ENCODE measurements at regions not wholly inside any gene's neighbourhood (a gene's known extent, or its start where the extent isn't known, plus 50 kb on each side); places are given as distances from the start of the nearest gene placed in this dataset.

DNA sequence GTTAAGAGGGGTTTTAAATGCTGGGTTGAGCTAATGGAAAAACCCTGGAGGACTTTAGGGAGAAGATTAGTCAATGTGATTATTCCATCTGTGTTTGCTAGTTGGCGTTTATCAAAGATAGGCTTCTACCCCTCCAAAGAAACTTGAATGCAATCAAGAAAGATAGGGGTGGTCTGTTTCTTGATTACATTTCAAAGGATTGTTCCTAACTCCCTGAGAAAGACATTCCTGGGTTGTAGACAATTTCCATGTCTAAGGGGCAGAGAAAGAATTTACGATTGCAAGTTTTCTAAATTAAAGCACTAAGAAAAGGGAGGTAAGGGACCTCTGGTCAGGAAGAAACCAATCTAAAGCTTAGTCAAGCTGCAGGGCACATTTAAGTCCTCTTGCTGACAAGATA lies 2268.7 kb downstream of the LRRC4C start:
- H3K36me3 Mint-ChIP-seq (ENCODE audit: low read depth), result no peaks in the 10 kb centered on the region

GRCh38 chr11:39177678-39178077 lies 2281.8 kb downstream of the LRRC4C start:
- H3K9me3 Mint-ChIP-seq (ENCODE audit: low read depth), result no peaks in the 10 kb centered on the region
- no peak overlapping the region for H3K4me3 Mint-ChIP-seq (ENCODE audit: unreplicated experiment)
- no peaks in the 10 kb centered on the region for H3K4me1 Mint-ChIP-seq (ENCODE audit: low read depth)
- H3K27me3 Mint-ChIP-seq (ENCODE audit: low read depth), result peaks cover 10% of the 10 kb centered on the region
- TF ChIP-seq CTCF (IDR thresholded peaks at IDR 0.05), result no peak
- DNase-seq (ENCODE audit: low spot score), result no peak
- no peaks in the 10 kb centered on the region for H3K36me3 Mint-ChIP-seq (ENCODE audit: low read depth)
- no peak overlapping the region for H3K27ac Mint-ChIP-seq (ENCODE audit: unreplicated experiment)

More for the DNA sequence above, 2268.7 kb downstream of the LRRC4C start:
- Mint-ChIP-seq H3K9me3 (ENCODE audit: low read depth) (peaks cover 4% of the 10 kb centered on the region), H3K27ac (ENCODE audit: unreplicated experiment) (no peak overlapping the region), H3K4me3 (ENCODE audit: unreplicated experiment) (no peak overlapping the region), H3K4me1 (ENCODE audit: low read depth) (no peaks in the 10 kb centered on the region), H3K27me3 (ENCODE audit: low read depth) (peaks cover 2% of the 10 kb centered on the region)
- no peak for DNase-seq (ENCODE audit: low spot score)
- no peak for TF ChIP-seq CTCF (IDR thresholded peaks at IDR 0.05)

GRCh38 chr11:39174965-39175364 lies 2284.5 kb downstream of the LRRC4C start:
- no peaks in the 10 kb centered on the region for H3K9me3 Mint-ChIP-seq (ENCODE audit: low read depth)
- peaks cover 5% of the 10 kb centered on the region for H3K27me3 Mint-ChIP-seq (ENCODE audit: low read depth)
- TF ChIP-seq CTCF (IDR thresholded peaks at IDR 0.05), result no peak
- no peaks in the 10 kb centered on the region for H3K4me1 Mint-ChIP-seq (ENCODE audit: low read depth)
- DNase-seq (ENCODE audit: low spot score), result no peak
- H3K36me3 Mint-ChIP-seq (ENCODE audit: low read depth), result no peaks in the 10 kb centered on the region
- no peak overlapping the region for H3K4me3 Mint-ChIP-seq (ENCODE audit: unreplicated experiment)
- no peak overlapping the region for H3K27ac Mint-ChIP-seq (ENCODE audit: unreplicated experiment)

DNA sequence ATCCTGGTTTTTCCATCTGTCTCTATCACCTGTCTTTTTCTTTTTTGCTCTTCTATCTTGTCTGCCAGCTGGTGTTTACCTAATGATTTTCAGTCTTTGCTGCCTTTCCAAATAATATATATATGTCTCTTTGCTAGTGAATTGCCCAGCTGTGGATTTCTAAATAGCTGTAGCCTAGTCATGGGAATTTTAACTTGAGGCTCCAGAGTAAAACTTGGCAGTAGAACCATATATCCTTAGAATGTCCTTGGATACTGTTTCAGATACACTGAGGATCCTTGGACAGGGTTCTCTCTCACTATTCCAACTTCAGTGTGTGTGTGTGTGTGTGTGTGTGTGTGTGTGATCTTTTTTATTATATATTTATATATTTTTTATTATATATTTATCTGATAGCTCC lies 2285.3 kb downstream of the LRRC4C start:
- DNase-seq (ENCODE audit: low spot score), result no peak
- Mint-ChIP-seq H3K4me1 (ENCODE audit: low read depth) (no peaks in the 10 kb centered on the region), H3K27ac (ENCODE audit: unreplicated experiment) (no peak overlapping the region), H3K27me3 (ENCODE audit: low read depth) (peaks cover 5% of the 10 kb centered on the region), H3K36me3 (ENCODE audit: low read depth) (no peaks in the 10 kb centered on the region), H3K9me3 (ENCODE audit: low read depth) (no peaks in the 10 kb centered on the region), H3K4me3 (ENCODE audit: unreplicated experiment) (no peak overlapping the region)
- TF ChIP-seq CTCF (IDR thresholded peaks at IDR 0.05), result no peak

- Mint-ChIP-seq H3K36me3 (ENCODE audit: low read depth) (no peaks in the 10 kb centered on the region), H3K4me1 (ENCODE audit: low read depth) (no peaks in the 10 kb centered on the region), H3K4me3 (ENCODE audit: unreplicated experiment) (no peak overlapping the region), H3K27ac (ENCODE audit: unreplicated experiment) (no peak overlapping the region), H3K27me3 (ENCODE audit: low read depth) (no peaks in the 10 kb centered on the region), H3K9me3 (ENCODE audit: low read depth) (no peaks in the 10 kb centered on the region)
- no peak for DNase-seq (ENCODE audit: low spot score)
- no peak for TF ChIP-seq CTCF (IDR thresholded peaks at IDR 0.05)
Observed at GRCh38 chr11:39165021-39165420, 2294.4 kb downstream of the LRRC4C start.

Measured in chondrocyte (in vitro differentiated cells).